K562 (cell line): ENCODE measurements at regions not wholly inside any gene's neighbourhood (a gene's known extent, or its start where the extent isn't known, plus 50 kb on each side); places are given as distances from the start of the nearest gene placed in this dataset.

ENCODE experiments used
- ATAC-seq: fragments of 200-7000 bp; cut with Tn5 transposase; 3 replicates; pipeline ENCODE4 v1.9.1; 2020; ENCODE audit warnings: moderate library complexity
- BruUV-seq: library from RNA; stranded (reverse); fragments of 400-500 nt; replicated peaks from 2 replicates; lab custom pipeline; 2021; lab: Mats Ljungman, UMichigan
- CTCF ChIA-PET: fragments of 300-600 bp; formaldehyde crosslinking; extraction: SDS; loops from one replicate; lab custom pipeline; 2021; ENCODE audit warnings: low intra/inter-chr PET ratio; lab: Yijun Ruan, JAX
- POLR2A ChIA-PET: fragments of 300-600, 350-650 bp; sonication (Branson Sonifier 250); formaldehyde crosslinking; extraction: SDS; loops from one replicate; lab custom pipeline; 2021; ENCODE audit warnings: antibody characterized with exemption, inconsistent platforms; lab: Yijun Ruan, JAX
- DNase-seq, 4 experiments: peaks; one replicate each; pipeline versions ENCODE4 v3.0.0 to v3.0.0-alpha.2; 2011 to 2018; ENCODE audit warnings: low spot score in 3 of 4, mixed read lengths in 3 of 4; ENCODE audit errors: extremely low read depth in 1 of 4
- FAIRE-seq: peaks from 2 replicates; lab custom pipeline; 2011; peaks lifted over from hg19 to GRCh38; lab: Jason Lieb, UNC
- H2AFZ ChIP-seq: 2 replicates; pipeline ENCODE4 v1.6.0; 2011; ENCODE audit warnings: low read depth, low read length, control low read depth, inconsistent platforms
- H3K27ac ChIP-seq: fragments of 200-600 bp; 3 replicates; pipeline ENCODE4 v1.8.0; 2011; ENCODE audit warnings: low read depth, mild to moderate bottlenecking, control low read depth, inconsistent platforms, low read length, moderate library complexity, mixed read lengths; ENCODE audit errors: extremely low read depth
- H3K27me3 ChIP-seq, 2 experiments: fragments of 300-600 bp in 1 of 2; 2 replicates in 1 of 2; 3 replicates in 1 of 2; pipeline versions ENCODE4 v1.6.0 to v1.8.0; 2011; ENCODE audit warnings: inconsistent platforms in 2 of 2, low read length in 2 of 2, mild to moderate bottlenecking in 1 of 2, mixed read lengths in 1 of 2, moderate library complexity in 1 of 2; ENCODE audit not compliant: control insufficient read depth in 2 of 2, insufficient read depth in 2 of 2
- H3K36me3 ChIP-seq: fragments of 300-600 bp; 3 replicates; pipeline ENCODE4 v1.8.0; 2011; ENCODE audit warnings: mild to moderate bottlenecking, low read length, inconsistent platforms; ENCODE audit not compliant: control insufficient read depth, insufficient read depth
- H3K4me1 ChIP-seq, 2 experiments: fragments of 200-600 bp in 1 of 2; replicated peaks in 1 of 2; 2 replicates in 1 of 2; 3 replicates in 1 of 2; pipeline versions ENCODE4 v1.5.1 to v1.8.0; 2011; ENCODE audit warnings: inconsistent platforms in 2 of 2, low read length in 2 of 2, mild to moderate bottlenecking in 1 of 2, mixed read lengths in 1 of 2, moderate library complexity in 1 of 2; ENCODE audit not compliant: control insufficient read depth in 2 of 2, insufficient read depth in 2 of 2
- H3K4me2 ChIP-seq: 2 replicates; pipeline ENCODE4 v1.6.1; 2011; ENCODE audit warnings: low read length, control low read depth, inconsistent platforms, mixed read lengths; ENCODE audit not compliant: insufficient read depth
- H3K4me3 ChIP-seq: fragments of 200-600 bp; sonication (generic), shearing (Covaris generic); 2 replicates; pipeline ENCODE4 v1.5.1; 2016; ENCODE audit warnings: control low read depth, inconsistent platforms
- H3K79me2 ChIP-seq: fragments of 200-600 bp; 3 replicates; pipeline ENCODE4 v1.8.0; 2011; ENCODE audit warnings: low read length, inconsistent platforms; ENCODE audit not compliant: control insufficient read depth, insufficient read depth
- H3K9ac ChIP-seq, 2 experiments: 2 replicates each; pipeline versions ENCODE4 v1.6.0 to v1.6.1; 2011; ENCODE audit warnings: low read depth in 2 of 2, low read length in 2 of 2, control low read depth in 1 of 2, inconsistent platforms in 1 of 2, mild to moderate bottlenecking in 1 of 2, mixed read lengths in 1 of 2; ENCODE audit not compliant: insufficient read depth in 1 of 2
- H3K9me1 ChIP-seq: one replicate; pipeline ENCODE4 v1.6.0; 2011; ENCODE audit warnings: inconsistent platforms, mild to moderate bottlenecking, low read length, moderate library complexity; ENCODE audit not compliant: control insufficient read depth, insufficient read depth
- H3K9me3 ChIP-seq: replicated peaks from 2 replicates; pipeline ENCODE4 v1.5.1; 2011; ENCODE audit warnings: low read depth, low read length, inconsistent platforms; ENCODE audit not compliant: control insufficient read depth, insufficient read depth
- H4K20me1 ChIP-seq: replicated peaks from 2 replicates; pipeline ENCODE4 v1.6.1; 2011; ENCODE audit warnings: low read length, inconsistent platforms, mixed read lengths; ENCODE audit not compliant: control insufficient read depth, insufficient read depth
- DEAF1 ChIP-seq: fragments of 450-650 bp; formaldehyde crosslinking; IDR thresholded peaks from 2 replicates; pipeline ENCODE4 v1.4.0; 2020; ENCODE audit warnings: mild to moderate bottlenecking, moderate library complexity
- ELF1 ChIP-seq: fragments of 200-800 bp; sonication (Bioruptor generic); IDR thresholded peaks from 2 replicates; pipeline ENCODE4 v1.6.1; 2016; ENCODE audit warnings: missing genetic modification characterization, missing compliant biosample characterization
- MAFG ChIP-seq: fragments of 450-650 bp; conservative IDR thresholded peaks from 2 replicates; pipeline ENCODE4 v1.6.1; 2016; ENCODE audit warnings: missing genetic modification characterization, missing compliant biosample characterization
- RAD21 ChIP-seq, 2 experiments: fragments of 250-450 bp in 1 of 2; fragments of 450-650 bp in 1 of 2; sonication (Bioruptor Pico) in 1 of 2; formaldehyde crosslinking in 1 of 2; IDR thresholded peaks in 1 of 2; conservative IDR thresholded peaks in 1 of 2; 2 replicates each; pipeline versions ENCODE4 v1.4.0 to v1.8.0; 2020 to 2022; ENCODE audit warnings: mild to moderate bottlenecking in 2 of 2, moderate library complexity in 1 of 2
- ZNF584 ChIP-seq: fragments of 200-800 bp; sonication (Bioruptor generic); IDR thresholded peaks from 2 replicates; pipeline ENCODE4 v1.6.1; 2016; ENCODE audit warnings: low read depth, mild to moderate bottlenecking, missing genetic modification characterization, missing compliant biosample characterization
- ZNF699 ChIP-seq: fragments of 250-450 bp; sonication (Bioruptor Pico); IDR thresholded peaks from 2 replicates; pipeline ENCODE4 v1.8.0; 2021; ENCODE audit warnings: mild to moderate bottlenecking, moderate library complexity; ENCODE audit not compliant: insufficient replicate concordance
- WGBS: fragments of 100-300 bp; shearing (Covaris generic); methylation state at CpG from one replicate; pipeline ENCODE4 v1.1.6; 2016; ENCODE audit warnings: low coverage, mixed read lengths; ENCODE audit not compliant: insufficient coverage; ENCODE audit errors: missing lambda C conversion rate; 5-methylcytosine and 5-hydroxymethylcytosine counted together
- in situ Hi-C: fragments of 300-500 bp; cut with MboI; formaldehyde crosslinking; loops from 4 replicates; pipeline ENCODE4 v1.15.0; 2018; ENCODE audit warnings: inconsistent platforms, mixed read lengths
- intact Hi-C: fragments of 100-400 bp; cut with micrococcal nuclease; formaldehyde crosslinking; loops from 2 replicates; pipeline ENCODE4 v1.14.2; 2022

GRCh38 chr12:46677749-46678148 lies 148.0 kb downstream of the SLC38A4 start (continued):
- TF ChIP-seq ZNF584 (CRISPR knock-in tag) (no peak), RAD21 (CRISPR knock-in tag; conservative IDR thresholded peaks at IDR 0.05 in 1 of 2, IDR thresholded peaks at IDR 0.05 in 1 of 2) (peak; percentile 82 to 86), ZNF699 (CRISPR knock-in tag) (no peak), DEAF1 (peak; percentile 57; the same call in 1 of the 2 replicates)
- TF ChIP-seq, all 486 proteins: peak for 6

GRCh38 chr12:46676797-46677520 lies 148.8 kb downstream of the SLC38A4 start:
- FAIRE-seq = no peak
- no peak overlapping the region for H2AFZ ChIP-seq
- no peak overlapping the region for H3K9ac ChIP-seq
- no peak for DNase-seq
- in situ Hi-C loops = no loop called here
- no peaks in the 10 kb centered on the region; a peak in 1 of 5 replicates for H3K4me1 ChIP-seq
- 44% methylated on average over 7 of the region's 7 CpGs for WGBS
- H3K79me2 ChIP-seq = no peaks in the 10 kb centered on the region
- no peaks in the 10 kb centered on the region for H3K27me3 ChIP-seq
- no peaks in the 10 kb centered on the region for H3K9me3 ChIP-seq
- no peak for ATAC-seq
- intact Hi-C loops = loop anchor here (5.0 kb wide), 4 partner anchors 335 to 685 kb away; partner anchors contain the start of gene SCAF11
- ChIA-PET CTCF (interaction anchor here (1.1 to 1.2 kb wide), 2 partner anchors 523 to 524 kb away, joined by 4 to 5 read pairs; no protein-coding TSS in a partner anchor), POLR2A (interaction anchor here (1.1 to 1.6 kb wide), 2 partner anchors 293 to 421 kb away, joined by 3 to 5 read pairs; no protein-coding TSS in a partner anchor)
- no TSS peak for BruUV-seq
- no peaks in the 10 kb centered on the region for H3K36me3 ChIP-seq
- no peaks in the 10 kb centered on the region for H4K20me1 ChIP-seq
- H3K27ac ChIP-seq = no peak overlapping the region
- H3K9me1 ChIP-seq = no peaks in the 10 kb centered on the region
- H3K4me3 ChIP-seq = no peak overlapping the region
- TF ChIP-seq ELF1 (no peak), MAFG (no peak)
- H3K4me2 ChIP-seq = no peak overlapping the region
